A673 (cell line): ENCODE measurements at regions not wholly inside any gene's neighbourhood (a gene's known extent, or its start where the extent isn't known, plus 50 kb on each side); places are given as distances from the start of the nearest gene placed in this dataset.

Source experiments
- BruUV-seq: library from RNA; stranded (reverse); fragments of 400-500 nt; replicated peaks from 2 replicates; lab custom pipeline; 2021; lab: Mats Ljungman, UMichigan
- CTCF ChIA-PET: fragments of 300-600 bp; sonication (Branson Sonifier 250); formaldehyde crosslinking; loops from one replicate; lab custom pipeline; 2022; ENCODE audit warnings: antibody characterized with exemption; lab: Charles Lee
- POLR2A ChIA-PET: fragments of 300-600 bp; sonication (Branson Sonifier 250); formaldehyde crosslinking; loops from one replicate; lab custom pipeline; 2022; ENCODE audit warnings: antibody characterized with exemption; ENCODE audit not compliant: low non-redundant PET; lab: Charles Lee
- DNase-seq: peaks from one replicate; pipeline ENCODE4 v3.0.0-alpha.2; 2015; ENCODE audit warnings: low spot score
- H3K27ac ChIP-seq: fragments of 200-600 bp; sonication (generic); 2 replicates; pipeline ENCODE4 v1.5.1; 2016; ENCODE audit warnings: mixed run types, low read depth, mild to moderate bottlenecking, mixed read lengths, antibody characterized with exemption, low read length; ENCODE audit not compliant: poor library complexity, severe bottlenecking
- H3K27me3 ChIP-seq: fragments of 200-600 bp; sonication (generic); replicated peaks from 2 replicates; pipeline ENCODE4 v1.6.1; 2017; ENCODE audit warnings: mixed run types, low read depth, mild to moderate bottlenecking, mixed read lengths, antibody characterized with exemption, low read length; ENCODE audit not compliant: insufficient read depth, poor library complexity
- H3K36me3 ChIP-seq: fragments of 200-600 bp; sonication (generic); 2 replicates; pipeline ENCODE4 v1.6.1; 2016; ENCODE audit warnings: mixed run types, mild to moderate bottlenecking, mixed read lengths, antibody characterized with exemption, low read length; ENCODE audit not compliant: insufficient read depth, poor library complexity, severe bottlenecking
- H3K4me1 ChIP-seq: fragments of 200-600 bp; sonication (generic); 2 replicates; pipeline ENCODE4 v1.6.1; 2017; ENCODE audit warnings: mixed run types, mild to moderate bottlenecking, mixed read lengths, antibody characterized with exemption, low read length; ENCODE audit not compliant: insufficient read depth, poor library complexity, severe bottlenecking
- H3K4me3 ChIP-seq: fragments of 200-600 bp; sonication (generic); 2 replicates; pipeline ENCODE4 v1.5.1; 2016; ENCODE audit warnings: low read depth, mixed run types, mild to moderate bottlenecking, mixed read lengths, low read length; ENCODE audit not compliant: poor library complexity, severe bottlenecking
- H3K9me3 ChIP-seq: fragments of 200-600 bp; sonication (generic); 2 replicates; pipeline ENCODE4 v1.6.1; 2016; ENCODE audit warnings: mixed run types, low read depth, mild to moderate bottlenecking, mixed read lengths, antibody characterized with exemption, low read length; ENCODE audit not compliant: poor library complexity, severe bottlenecking
- EZH2 ChIP-seq: fragments of 200-600 bp; sonication (generic); IDR thresholded peaks from 2 replicates; pipeline ENCODE4 v1.6.1; 2017; ENCODE audit warnings: borderline replicate concordance, low read depth, mild to moderate bottlenecking, mixed read lengths, antibody characterized with exemption, low read length; ENCODE audit not compliant: poor library complexity, severe bottlenecking
- intact Hi-C: fragments of 100-400 bp; cut with micrococcal nuclease; formaldehyde crosslinking; loops from one replicate; pipeline ENCODE4 v1.10.0; 2022; ENCODE audit not compliant: unreplicated experiment
- TF ChIP-seq, protein P1 (sequence below): fragments of 300-800, 200-600 bp; sonication (generic); conservative IDR thresholded peaks from 2 replicates; pipeline ENCODE4 v1.5.1; 2017; ENCODE audit warnings: low read depth, mild to moderate bottlenecking, antibody characterized with exemption, low read length, moderate library complexity, mixed read lengths

- H3K27ac ChIP-seq: no peak overlapping the region
- H3K4me1 ChIP-seq: no peaks in the 10 kb centered on the region
- CTCF ChIA-PET: no interaction called here
- BruUV-seq: no TSS peak
- no peaks in the 10 kb centered on the region for H3K9me3 ChIP-seq
- H3K36me3 ChIP-seq: no peaks in the 10 kb centered on the region
- intact Hi-C loops: no loop called here
- POLR2A ChIA-PET: no interaction called here
- no peak overlapping the region for H3K4me3 ChIP-seq
- H3K27me3 ChIP-seq: no peaks in the 10 kb centered on the region
- TF ChIP-seq, protein P1, sequence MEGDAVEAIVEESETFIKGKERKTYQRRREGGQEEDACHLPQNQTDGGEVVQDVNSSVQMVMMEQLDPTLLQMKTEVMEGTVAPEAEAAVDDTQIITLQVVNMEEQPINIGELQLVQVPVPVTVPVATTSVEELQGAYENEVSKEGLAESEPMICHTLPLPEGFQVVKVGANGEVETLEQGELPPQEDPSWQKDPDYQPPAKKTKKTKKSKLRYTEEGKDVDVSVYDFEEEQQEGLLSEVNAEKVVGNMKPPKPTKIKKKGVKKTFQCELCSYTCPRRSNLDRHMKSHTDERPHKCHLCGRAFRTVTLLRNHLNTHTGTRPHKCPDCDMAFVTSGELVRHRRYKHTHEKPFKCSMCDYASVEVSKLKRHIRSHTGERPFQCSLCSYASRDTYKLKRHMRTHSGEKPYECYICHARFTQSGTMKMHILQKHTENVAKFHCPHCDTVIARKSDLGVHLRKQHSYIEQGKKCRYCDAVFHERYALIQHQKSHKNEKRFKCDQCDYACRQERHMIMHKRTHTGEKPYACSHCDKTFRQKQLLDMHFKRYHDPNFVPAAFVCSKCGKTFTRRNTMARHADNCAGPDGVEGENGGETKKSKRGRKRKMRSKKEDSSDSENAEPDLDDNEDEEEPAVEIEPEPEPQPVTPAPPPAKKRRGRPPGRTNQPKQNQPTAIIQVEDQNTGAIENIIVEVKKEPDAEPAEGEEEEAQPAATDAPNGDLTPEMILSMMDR: no peak
- no peak for TF ChIP-seq EZH2
- DNase-seq: no peak
Measured at GRCh38 chr9:29875547-29875946, 2302.3 kb upstream of the C9orf72 start.

- no peaks in the 10 kb centered on the region for H3K9me3 ChIP-seq
- CTCF ChIA-PET: no interaction called here
- H3K4me1 ChIP-seq: no peaks in the 10 kb centered on the region
- TF ChIP-seq, protein P1: no peak
- no peak for TF ChIP-seq EZH2
- H3K27me3 ChIP-seq: no peaks in the 10 kb centered on the region
- POLR2A ChIA-PET: no interaction called here
- no peak overlapping the region for H3K27ac ChIP-seq
- no peaks in the 10 kb centered on the region for H3K36me3 ChIP-seq
- no TSS peak for BruUV-seq
- intact Hi-C loops: no loop called here
- H3K4me3 ChIP-seq: no peak overlapping the region
- no peak for DNase-seq
Measured at GRCh38 chr9:29882767-29883166, 2309.5 kb upstream of the C9orf72 start.

- Histone ChIP-seq H3K27ac (no peak overlapping the region), H3K4me1 (no peaks in the 10 kb centered on the region), H3K9me3 (no peaks in the 10 kb centered on the region), H3K4me3 (no peak overlapping the region), H3K27me3 (no peaks in the 10 kb centered on the region), H3K36me3 (no peaks in the 10 kb centered on the region)
- BruUV-seq: no TSS peak
- intact Hi-C loops: no loop called here
- no peak for TF ChIP-seq EZH2
- TF ChIP-seq, protein P1: no peak
- ChIA-PET POLR2A (no interaction called here), CTCF (no interaction called here)
- DNase-seq: no peak
Measured at GRCh38 chr9:29906065-29906464, 2332.8 kb upstream of the C9orf72 start.
